HFFc6 (cell line): ENCODE measurements at regions not wholly inside any gene's neighbourhood (a gene's known extent, or its start where the extent isn't known, plus 50 kb on each side); places are given as distances from the start of the nearest gene placed in this dataset.

ENCODE experiments used
- DNase-seq: peaks from one replicate; pipeline ENCODE4 v3.0.0-alpha.2; 2018
- H3K27ac Mint-ChIP-seq: 2 replicates; pipeline ENCODE4 v1.8.0; 2020; ENCODE audit warnings: mild to moderate bottlenecking, mixed read lengths
- H3K27me3 Mint-ChIP-seq: 2 replicates; pipeline ENCODE4 v1.8.0; 2021; ENCODE audit warnings: mild to moderate bottlenecking, moderate library complexity, mixed read lengths; ENCODE audit not compliant: insufficient read depth
- H3K36me3 Mint-ChIP-seq: 2 replicates; pipeline ENCODE4 v1.8.0; 2021; ENCODE audit warnings: low read depth, mixed read lengths
- H3K4me1 Mint-ChIP-seq: 2 replicates; pipeline ENCODE4 v1.8.0; 2020; ENCODE audit warnings: low read depth, mixed read lengths
- H3K4me3 Mint-ChIP-seq: 2 replicates; pipeline ENCODE4 v1.8.0; 2020; ENCODE audit warnings: mild to moderate bottlenecking, moderate library complexity, mixed read lengths
- H3K9me3 Mint-ChIP-seq: 2 replicates; pipeline ENCODE4 v1.8.0; 2020; ENCODE audit warnings: mild to moderate bottlenecking, mixed read lengths
- TF ChIP-seq, protein P1 (sequence below): fragments of 200-600 bp; sonication (generic); IDR thresholded peaks from 2 replicates; pipeline ENCODE4 v1.5.0; 2021; ENCODE audit warnings: antibody characterized with exemption, mild to moderate bottlenecking

GRCh38 chr11:32005786-32006416 is 85.0 kb upstream of the RCN1 start:
- TF ChIP-seq, protein P1, sequence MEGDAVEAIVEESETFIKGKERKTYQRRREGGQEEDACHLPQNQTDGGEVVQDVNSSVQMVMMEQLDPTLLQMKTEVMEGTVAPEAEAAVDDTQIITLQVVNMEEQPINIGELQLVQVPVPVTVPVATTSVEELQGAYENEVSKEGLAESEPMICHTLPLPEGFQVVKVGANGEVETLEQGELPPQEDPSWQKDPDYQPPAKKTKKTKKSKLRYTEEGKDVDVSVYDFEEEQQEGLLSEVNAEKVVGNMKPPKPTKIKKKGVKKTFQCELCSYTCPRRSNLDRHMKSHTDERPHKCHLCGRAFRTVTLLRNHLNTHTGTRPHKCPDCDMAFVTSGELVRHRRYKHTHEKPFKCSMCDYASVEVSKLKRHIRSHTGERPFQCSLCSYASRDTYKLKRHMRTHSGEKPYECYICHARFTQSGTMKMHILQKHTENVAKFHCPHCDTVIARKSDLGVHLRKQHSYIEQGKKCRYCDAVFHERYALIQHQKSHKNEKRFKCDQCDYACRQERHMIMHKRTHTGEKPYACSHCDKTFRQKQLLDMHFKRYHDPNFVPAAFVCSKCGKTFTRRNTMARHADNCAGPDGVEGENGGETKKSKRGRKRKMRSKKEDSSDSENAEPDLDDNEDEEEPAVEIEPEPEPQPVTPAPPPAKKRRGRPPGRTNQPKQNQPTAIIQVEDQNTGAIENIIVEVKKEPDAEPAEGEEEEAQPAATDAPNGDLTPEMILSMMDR: no peak
- DNase-seq: peak; percentile 11
- peaks cover 48% of the 10 kb centered on the region for H3K4me1 Mint-ChIP-seq
- H3K27ac Mint-ChIP-seq: no peak overlapping the region
- H3K36me3 Mint-ChIP-seq: no peaks in the 10 kb centered on the region
- no peak overlapping the region for H3K4me3 Mint-ChIP-seq
- no peaks in the 10 kb centered on the region for H3K9me3 Mint-ChIP-seq
- H3K27me3 Mint-ChIP-seq: peaks cover 28% of the 10 kb centered on the region

DNA sequence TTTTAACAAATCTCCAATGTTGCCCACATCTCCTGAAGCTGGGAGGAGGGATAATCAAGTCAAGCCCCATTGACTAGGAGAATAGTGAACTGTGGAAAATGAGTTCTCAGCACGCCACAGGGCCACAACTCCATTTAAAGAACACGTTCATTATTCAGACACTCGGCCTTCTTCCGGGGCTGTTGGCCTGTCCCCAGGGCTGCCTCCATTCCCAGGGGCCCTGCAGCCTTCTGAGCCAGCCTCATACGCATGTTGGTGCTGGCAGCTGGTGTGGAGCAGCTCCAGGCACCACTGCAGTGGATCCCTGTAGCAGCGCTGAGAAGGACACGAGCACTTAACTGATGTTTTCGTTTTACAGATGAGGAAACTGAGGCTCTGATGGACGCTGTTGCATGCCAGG is 87.5 kb upstream of the RCN1 start:
- Mint-ChIP-seq H3K9me3 (no peaks in the 10 kb centered on the region), H3K27ac (no peak overlapping the region), H3K36me3 (no peaks in the 10 kb centered on the region), H3K4me1 (peaks cover 48% of the 10 kb centered on the region), H3K27me3 (peaks cover 19% of the 10 kb centered on the region), H3K4me3 (no peak overlapping the region)
- TF ChIP-seq, protein P1: no peak
- DNase-seq: no peak

- TF ChIP-seq, protein P1: no peak
- H3K27me3 Mint-ChIP-seq: peaks cover 21% of the 10 kb centered on the region
- H3K4me1 Mint-ChIP-seq: peaks cover 48% of the 10 kb centered on the region
- DNase-seq: no peak
- H3K9me3 Mint-ChIP-seq: no peaks in the 10 kb centered on the region
- no peaks in the 10 kb centered on the region for H3K36me3 Mint-ChIP-seq
- H3K4me3 Mint-ChIP-seq: no peak overlapping the region; the same call in 1 of the 2 replicates
- H3K27ac Mint-ChIP-seq: no peak overlapping the region
These were observed 88.6 kb upstream of the RCN1 start for GRCh38 chr11:32002311-32002710.

- Mint-ChIP-seq H3K27me3 (peaks cover 36% of the 10 kb centered on the region), H3K27ac (no peak overlapping the region), H3K9me3 (no peaks in the 10 kb centered on the region), H3K4me3 (no peak overlapping the region), H3K36me3 (no peaks in the 10 kb centered on the region), H3K4me1 (peaks cover 29% of the 10 kb centered on the region)
- TF ChIP-seq, protein P1: peak; percentile 13; the same call in 1 of the 2 replicates
- DNase-seq: no peak
These were observed 92.9 kb upstream of the RCN1 start for GRCh38 chr11:31997955-31998354.

DNA sequence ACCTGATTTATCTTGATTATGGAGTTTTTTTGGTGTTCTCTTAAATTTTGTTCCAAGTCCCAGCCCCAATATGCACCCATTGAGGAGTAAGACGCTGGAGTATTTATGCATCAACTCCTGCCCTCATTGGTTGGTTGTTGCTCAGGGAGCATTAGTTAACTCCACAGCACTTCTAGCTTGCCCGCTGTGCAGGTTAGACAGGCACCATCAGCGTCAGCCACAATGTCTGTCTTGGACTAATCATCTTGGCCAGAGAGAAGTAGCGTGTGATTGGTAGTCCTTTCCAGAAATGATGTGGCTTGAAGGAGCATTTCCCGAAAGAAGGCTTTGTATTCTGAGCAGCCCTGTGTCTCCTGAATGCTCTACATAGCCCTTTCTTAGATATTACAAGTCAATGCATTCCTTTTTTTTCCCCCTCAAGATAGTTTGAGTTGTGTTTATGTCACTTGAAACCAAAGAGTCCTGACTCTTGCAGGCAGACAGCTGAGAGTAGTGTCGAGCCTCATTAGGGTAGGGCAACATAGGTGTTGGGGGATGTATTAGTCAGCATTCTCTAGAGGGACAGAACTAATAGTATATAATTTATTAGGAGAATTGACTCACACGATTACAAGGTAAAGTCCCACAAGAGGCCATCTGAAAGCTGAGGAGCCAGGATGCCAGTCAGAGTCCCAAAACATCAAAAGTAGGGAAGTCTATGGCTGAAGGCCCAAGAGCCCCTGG is 94.6 kb upstream of the RCN1 start:
- Mint-ChIP-seq H3K4me3 (peak overlapping the region; percentile 83; the same call in 1 of the 2 replicates), H3K9me3 (no peaks in the 10 kb centered on the region), H3K4me1 (peaks cover 17% of the 10 kb centered on the region; the same call in 1 of the 2 replicates), H3K27ac (no peak overlapping the region), H3K36me3 (no peaks in the 10 kb centered on the region), H3K27me3 (peaks cover 29% of the 10 kb centered on the region)
- DNase-seq: no peak
- TF ChIP-seq, protein P1: no peak
